ENCODE measurements at regions not wholly inside any gene's neighbourhood (a gene's known extent, or its start where the extent isn't known, plus 50 kb on each side); places are given as distances from the start of the nearest gene placed in this dataset.

DNA sequence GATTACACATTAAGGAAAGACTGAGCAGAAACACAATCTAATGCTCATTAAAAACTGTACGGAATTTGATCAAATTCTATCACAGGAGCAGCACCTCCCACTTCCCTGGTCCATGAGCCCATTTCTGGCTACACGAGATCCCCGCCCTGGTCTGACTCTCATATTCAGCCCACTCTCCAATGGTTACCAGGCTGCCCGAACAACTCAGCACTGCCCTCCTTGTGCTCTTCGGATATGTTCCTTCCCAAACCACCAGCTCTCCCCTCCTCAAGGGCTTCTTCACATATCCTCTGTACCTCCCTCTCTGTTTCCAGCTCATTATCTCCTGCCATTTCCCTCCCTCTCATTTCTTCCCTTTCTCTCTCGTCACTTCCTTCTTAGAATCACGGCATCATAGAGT lies 180.5 kb downstream of the RSL24D1 start:
- no peak for ATAC-seq
- TF ChIP-seq GLIS3 (CRISPR knock-in tag; IDR thresholded peaks at IDR 0.05) (no peak), PPARA (CRISPR knock-in tag; IDR thresholded peaks at IDR 0.05; ENCODE audit: borderline replicate concordance) (no peak), RARB (CRISPR knock-in tag; IDR thresholded peaks at IDR 0.05) (no peak), BACH2 (CRISPR knock-in tag; IDR thresholded peaks at IDR 0.05; ENCODE audit: borderline replicate concordance) (no peak), TOX (CRISPR knock-in tag; IDR thresholded peaks at IDR 0.05; ENCODE audit: borderline replicate concordance) (no peak), ISL1 (CRISPR knock-in tag; IDR thresholded peaks at IDR 0.05) (no peak), OSR1 (CRISPR knock-in tag; IDR thresholded peaks at IDR 0.05) (no peak), ZNF565 (CRISPR knock-in tag; conservative IDR thresholded peaks at IDR 0.05; ENCODE audit: low read depth) (no peak), SNAI2 (CRISPR knock-in tag; IDR thresholded peaks at IDR 0.05) (no peak), CSDC2 (CRISPR knock-in tag; IDR thresholded peaks at IDR 0.05) (no peak), ZFP3 (CRISPR knock-in tag; IDR thresholded peaks at IDR 0.05) (no peak), POU6F1 (CRISPR knock-in tag; IDR thresholded peaks at IDR 0.05; ENCODE audit: borderline replicate concordance, low read depth) (no peak), ESRRG (CRISPR knock-in tag; IDR thresholded peaks at IDR 0.05) (no peak), PATZ1 (CRISPR knock-in tag; IDR thresholded peaks at IDR 0.05; ENCODE audit: borderline replicate concordance) (no peak), ZNF8 (CRISPR knock-in tag; IDR thresholded peaks at IDR 0.05) (no peak), TCF4 (CRISPR knock-in tag; IDR thresholded peaks at IDR 0.05; ENCODE audit: borderline replicate concordance) (no peak), ARNTL (CRISPR knock-in tag; IDR thresholded peaks at IDR 0.05; ENCODE audit: borderline replicate concordance, low read depth) (no peak), ZC3H10 (CRISPR knock-in tag; IDR thresholded peaks at IDR 0.05) (no peak), ZNF70 (CRISPR knock-in tag; IDR thresholded peaks at IDR 0.05) (no peak)
- TF ChIP-seq, protein P1, sequence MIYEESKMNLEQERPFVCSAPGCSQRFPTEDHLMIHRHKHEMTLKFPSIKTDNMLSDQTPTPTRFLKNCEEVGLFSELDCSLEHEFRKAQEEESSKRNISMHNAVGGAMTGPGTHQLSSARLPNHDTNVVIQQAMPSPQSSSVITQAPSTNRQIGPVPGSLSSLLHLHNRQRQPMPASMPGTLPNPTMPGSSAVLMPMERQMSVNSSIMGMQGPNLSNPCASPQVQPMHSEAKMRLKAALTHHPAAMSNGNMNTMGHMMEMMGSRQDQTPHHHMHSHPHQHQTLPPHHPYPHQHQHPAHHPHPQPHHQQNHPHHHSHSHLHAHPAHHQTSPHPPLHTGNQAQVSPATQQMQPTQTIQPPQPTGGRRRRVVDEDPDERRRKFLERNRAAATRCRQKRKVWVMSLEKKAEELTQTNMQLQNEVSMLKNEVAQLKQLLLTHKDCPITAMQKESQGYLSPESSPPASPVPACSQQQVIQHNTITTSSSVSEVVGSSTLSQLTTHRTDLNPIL (CRISPR knock-in tag; IDR thresholded peaks at IDR 0.05; ENCODE audit: low read depth), result no peak

DNA sequence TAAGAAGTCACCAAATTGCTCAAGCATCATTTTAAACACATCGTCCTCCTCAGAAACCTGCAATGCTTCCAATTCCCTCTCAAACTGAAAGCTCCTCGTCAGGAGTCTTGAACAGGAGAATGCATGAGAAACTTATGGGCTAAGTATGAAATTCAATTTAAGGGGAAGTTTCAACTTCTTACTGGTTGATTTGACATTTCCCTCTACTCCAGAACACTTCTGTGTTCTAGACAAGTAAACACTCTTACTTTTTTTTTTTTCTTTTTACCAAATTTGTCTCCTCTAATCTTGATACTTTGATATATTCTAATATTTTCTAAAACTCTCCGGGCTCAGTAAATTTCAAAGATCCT lies 181.7 kb downstream of the RSL24D1 start:
- TF ChIP-seq ZNF565 (CRISPR knock-in tag; conservative IDR thresholded peaks at IDR 0.05; ENCODE audit: low read depth), result no peak
- no peak for TF ChIP-seq POU6F1 (CRISPR knock-in tag; IDR thresholded peaks at IDR 0.05; ENCODE audit: borderline replicate concordance, low read depth)
- TF ChIP-seq ZFP3 (CRISPR knock-in tag; IDR thresholded peaks at IDR 0.05), result no peak
- TF ChIP-seq OSR1 (CRISPR knock-in tag; IDR thresholded peaks at IDR 0.05), result no peak
- TF ChIP-seq ZC3H10 (CRISPR knock-in tag; IDR thresholded peaks at IDR 0.05), result no peak
- TF ChIP-seq ISL1 (CRISPR knock-in tag; IDR thresholded peaks at IDR 0.05), result no peak
- no peak for TF ChIP-seq ARNTL (CRISPR knock-in tag; IDR thresholded peaks at IDR 0.05; ENCODE audit: borderline replicate concordance, low read depth)
- no peak for TF ChIP-seq TCF4 (CRISPR knock-in tag; IDR thresholded peaks at IDR 0.05; ENCODE audit: borderline replicate concordance)
- no peak for TF ChIP-seq ZFP30 (CRISPR knock-in tag; IDR thresholded peaks at IDR 0.05)
- no peak for TF ChIP-seq PPARA (CRISPR knock-in tag; IDR thresholded peaks at IDR 0.05; ENCODE audit: borderline replicate concordance)
- TF ChIP-seq SNAI2 (CRISPR knock-in tag; IDR thresholded peaks at IDR 0.05), result no peak
- TF ChIP-seq ZNF8 (CRISPR knock-in tag; IDR thresholded peaks at IDR 0.05), result no peak
- no peak for ATAC-seq

GRCh38 chr15:55014391-55015092 lies 182.2 kb downstream of the RSL24D1 start:
- no peak for ATAC-seq
- TF ChIP-seq ZFP3 (CRISPR knock-in tag; IDR thresholded peaks at IDR 0.05), result no peak
- no peak for TF ChIP-seq ZNF8 (CRISPR knock-in tag; IDR thresholded peaks at IDR 0.05)
- no peak for TF ChIP-seq TOX (CRISPR knock-in tag; IDR thresholded peaks at IDR 0.05; ENCODE audit: borderline replicate concordance)
- no peak for TF ChIP-seq ARNTL (CRISPR knock-in tag; IDR thresholded peaks at IDR 0.05; ENCODE audit: borderline replicate concordance, low read depth)
- no peak for TF ChIP-seq PATZ1 (CRISPR knock-in tag; IDR thresholded peaks at IDR 0.05; ENCODE audit: borderline replicate concordance)
- no peak for TF ChIP-seq ZNF565 (CRISPR knock-in tag; conservative IDR thresholded peaks at IDR 0.05; ENCODE audit: low read depth)
- no peak for TF ChIP-seq POU6F1 (CRISPR knock-in tag; IDR thresholded peaks at IDR 0.05; ENCODE audit: borderline replicate concordance, low read depth)
- TF ChIP-seq BACH2 (CRISPR knock-in tag; IDR thresholded peaks at IDR 0.05; ENCODE audit: borderline replicate concordance), result no peak
- TF ChIP-seq ZC3H10 (CRISPR knock-in tag; IDR thresholded peaks at IDR 0.05), result no peak
- TF ChIP-seq, protein P1 (CRISPR knock-in tag; IDR thresholded peaks at IDR 0.05; ENCODE audit: low read depth), result no peak
- no peak for TF ChIP-seq CSDC2 (CRISPR knock-in tag; IDR thresholded peaks at IDR 0.05)
- TF ChIP-seq ESRRG (CRISPR knock-in tag; IDR thresholded peaks at IDR 0.05), result no peak
- no peak for TF ChIP-seq OSR1 (CRISPR knock-in tag; IDR thresholded peaks at IDR 0.05)
- TF ChIP-seq ZFP30 (CRISPR knock-in tag; IDR thresholded peaks at IDR 0.05), result no peak
- no peak for TF ChIP-seq RARB (CRISPR knock-in tag; IDR thresholded peaks at IDR 0.05)
- no peak for TF ChIP-seq ZNF70 (CRISPR knock-in tag; IDR thresholded peaks at IDR 0.05)
- TF ChIP-seq GLIS3 (CRISPR knock-in tag; IDR thresholded peaks at IDR 0.05), result no peak

Data from SK-N-SH treated with all-trans-retinoic acid at 6 μM for 48 hours (cell line).